ENCODE measurements at regions not wholly inside any gene's neighbourhood (a gene's known extent, or its start where the extent isn't known, plus 50 kb on each side); places are given as distances from the start of the nearest gene placed in this dataset.

DNA sequence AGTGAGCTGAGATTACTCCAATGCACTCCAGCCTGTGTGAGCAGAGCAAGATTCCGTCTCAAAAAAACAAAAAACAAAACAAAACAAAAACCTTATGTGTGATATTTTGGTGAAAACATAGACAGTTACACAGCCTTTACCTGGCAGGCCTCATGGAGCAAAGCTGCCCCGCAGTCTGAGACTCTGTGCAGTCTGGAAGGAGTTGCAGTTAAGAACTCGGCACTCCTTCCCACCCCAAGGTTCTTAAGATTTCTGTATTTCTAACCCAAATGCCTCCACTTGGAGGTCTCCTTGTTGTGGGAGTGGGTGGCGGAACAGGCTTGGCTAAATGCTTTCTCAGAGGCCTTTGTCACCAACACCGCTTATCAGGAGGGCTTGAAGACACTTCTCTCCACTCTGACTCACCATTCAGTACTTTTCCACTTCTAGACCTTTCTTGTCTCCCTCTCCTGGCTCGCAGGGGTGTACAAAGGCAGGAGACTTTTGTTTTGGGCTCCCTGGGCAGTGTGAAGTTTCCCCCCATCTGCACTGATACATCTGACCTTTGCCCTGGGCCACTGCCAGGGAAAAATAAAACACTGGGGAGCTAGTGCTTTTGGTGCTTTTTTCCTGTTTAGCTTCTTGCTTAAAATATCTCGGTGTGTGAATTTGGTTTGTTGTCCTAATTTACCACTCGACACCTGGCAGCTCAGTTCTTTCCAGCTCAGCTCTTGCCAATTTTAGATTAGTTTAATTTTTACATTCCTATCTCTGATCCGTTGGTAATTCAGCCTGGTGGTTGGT is 51.3 kb upstream of the MAGI2 start:
- Histone ChIP-seq H3K27me3 (ENCODE audit: low read depth) (no peaks in the 10 kb centered on the region), H3K4me3 (no peak overlapping the region), H3K4me1 (no peaks in the 10 kb centered on the region), H3K36me3 (no peaks in the 10 kb centered on the region), H3K27ac (no peak overlapping the region), H3K9me3 (no peaks in the 10 kb centered on the region)
- DNase-seq (no peak), ATAC-seq (peak; percentile 75 to 90)
- intact Hi-C loops (cut with DNase I), result no loop called here
- TF ChIP-seq, protein P1, sequence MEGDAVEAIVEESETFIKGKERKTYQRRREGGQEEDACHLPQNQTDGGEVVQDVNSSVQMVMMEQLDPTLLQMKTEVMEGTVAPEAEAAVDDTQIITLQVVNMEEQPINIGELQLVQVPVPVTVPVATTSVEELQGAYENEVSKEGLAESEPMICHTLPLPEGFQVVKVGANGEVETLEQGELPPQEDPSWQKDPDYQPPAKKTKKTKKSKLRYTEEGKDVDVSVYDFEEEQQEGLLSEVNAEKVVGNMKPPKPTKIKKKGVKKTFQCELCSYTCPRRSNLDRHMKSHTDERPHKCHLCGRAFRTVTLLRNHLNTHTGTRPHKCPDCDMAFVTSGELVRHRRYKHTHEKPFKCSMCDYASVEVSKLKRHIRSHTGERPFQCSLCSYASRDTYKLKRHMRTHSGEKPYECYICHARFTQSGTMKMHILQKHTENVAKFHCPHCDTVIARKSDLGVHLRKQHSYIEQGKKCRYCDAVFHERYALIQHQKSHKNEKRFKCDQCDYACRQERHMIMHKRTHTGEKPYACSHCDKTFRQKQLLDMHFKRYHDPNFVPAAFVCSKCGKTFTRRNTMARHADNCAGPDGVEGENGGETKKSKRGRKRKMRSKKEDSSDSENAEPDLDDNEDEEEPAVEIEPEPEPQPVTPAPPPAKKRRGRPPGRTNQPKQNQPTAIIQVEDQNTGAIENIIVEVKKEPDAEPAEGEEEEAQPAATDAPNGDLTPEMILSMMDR (IDR thresholded peaks at IDR 0.05), result no peak

Data from lower lobe of right lung (tissue), 2 donors.